OCI-LY1 (cell line): ENCODE measurements at regions not wholly inside any gene's neighbourhood (a gene's known extent, or its start where the extent isn't known, plus 50 kb on each side); places are given as distances from the start of the nearest gene placed in this dataset.

ENCODE experiments used
- CTCF ChIP-seq: fragments of 200-600 bp; sonication (generic), shearing (Covaris generic); IDR thresholded peaks from 2 replicates; pipeline ENCODE4 v1.5.1; 2017; ENCODE audit warnings: mild to moderate bottlenecking, antibody characterized with exemption, low read length, moderate library complexity, mixed read lengths
- EZH2 ChIP-seq: fragments of 200-600 bp; sonication (generic), shearing (Covaris generic); IDR thresholded peaks from 2 replicates; pipeline ENCODE4 v1.8.0; 2017; ENCODE audit warnings: borderline replicate concordance, mixed run types, mild to moderate bottlenecking, antibody characterized with exemption, low read length, moderate library complexity, mixed read lengths

- TF ChIP-seq CTCF = no peak
- no peak for TF ChIP-seq EZH2
These were observed 91.0 kb downstream of the UFM1 start for GRCh38 chr13:38440666-38441065.
